ENCODE measurements at regions not wholly inside any gene's neighbourhood (a gene's known extent, or its start where the extent isn't known, plus 50 kb on each side); places are given as distances from the start of the nearest gene placed in this dataset.

GRCh38 chr10:61545170-61545569 is 92.0 kb upstream of the TMEM26 start:
- intact Hi-C loops (cut with micrococcal nuclease): no loop called here
- no peaks in the 10 kb centered on the region for H4K20me1 ChIP-seq (ENCODE audit: low read length)
- no peaks in the 10 kb centered on the region for H3K79me2 ChIP-seq (ENCODE audit: low read length)
- no peaks in the 10 kb centered on the region for H3K4me1 ChIP-seq (ENCODE audit: insufficient read depth, low read length)
- no peaks in the 10 kb centered on the region for H3K9me2 ChIP-seq (replicated peaks; ENCODE audit: low read length)
- H2AFZ ChIP-seq (ENCODE audit: low read length): no peak overlapping the region
- H3K9me3 ChIP-seq (ENCODE audit: low read length): no peaks in the 10 kb centered on the region
- no peaks in the 10 kb centered on the region for H3K27me3 ChIP-seq (ENCODE audit: low read length)
- no peak overlapping the region for H3K4me3 ChIP-seq (ENCODE audit: low read length)
- H3K4me2 ChIP-seq (ENCODE audit: low read length): no peak overlapping the region
- DNase-seq (no peak), ATAC-seq (no peak)
- ChIA-PET POLR2A (ENCODE audit: unreplicated experiment) (no interaction called here), CTCF (interaction anchor here (0.6 kb wide), 1 partner anchor 184 kb away, joined by 3 read pairs; no protein-coding TSS in a partner anchor)
- no peak for TF ChIP-seq EZH2phosphoT487 (IDR thresholded peaks at IDR 0.05; ENCODE audit: borderline replicate concordance, low read length)
- no peak for TF ChIP-seq EZH2 (IDR thresholded peaks at IDR 0.05; ENCODE audit: low read length, unreplicated experiment)
- no peak for TF ChIP-seq CTCF (conservative IDR thresholded peaks at IDR 0.05; ENCODE audit: low read depth, low read length)
- BruUV-seq (replicated peaks): no TSS peak
- H3F3A ChIP-seq (ENCODE audit: low read length, unreplicated experiment): no peaks in the 10 kb centered on the region
- H3K9ac ChIP-seq (ENCODE audit: low read length): no peak overlapping the region
- no peaks in the 10 kb centered on the region for H3K36me3 ChIP-seq (ENCODE audit: low read depth, low read length)
- no peak overlapping the region for H3K27ac ChIP-seq (ENCODE audit: low read length)

- Histone ChIP-seq H4K20me1 (ENCODE audit: low read length) (no peaks in the 10 kb centered on the region), H3K79me2 (ENCODE audit: low read length) (no peaks in the 10 kb centered on the region), H2AFZ (ENCODE audit: low read length) (no peak overlapping the region), H3F3A (ENCODE audit: low read length, unreplicated experiment) (no peaks in the 10 kb centered on the region), H3K4me2 (ENCODE audit: low read length) (no peak overlapping the region), H3K27me3 (ENCODE audit: low read length) (no peaks in the 10 kb centered on the region), H3K36me3 (ENCODE audit: low read depth, low read length) (no peaks in the 10 kb centered on the region), H3K9me2 (replicated peaks; ENCODE audit: low read length) (no peaks in the 10 kb centered on the region), H3K9me3 (ENCODE audit: low read length) (no peaks in the 10 kb centered on the region), H3K9ac (ENCODE audit: low read length) (no peak overlapping the region), H3K4me1 (ENCODE audit: insufficient read depth, low read length) (no peaks in the 10 kb centered on the region), H3K27ac (ENCODE audit: low read length) (no peak overlapping the region), H3K4me3 (ENCODE audit: low read length) (no peak overlapping the region)
- TF ChIP-seq EZH2 (IDR thresholded peaks at IDR 0.05; ENCODE audit: low read length, unreplicated experiment) (no peak), EZH2phosphoT487 (IDR thresholded peaks at IDR 0.05; ENCODE audit: borderline replicate concordance, low read length) (no peak), CTCF (conservative IDR thresholded peaks at IDR 0.05; ENCODE audit: low read depth, low read length) (no peak)
- ChIA-PET POLR2A (ENCODE audit: unreplicated experiment) (no interaction called here), CTCF (no interaction called here)
- DNase-seq (no peak), ATAC-seq (no peak)
- BruUV-seq (replicated peaks): no TSS peak
- intact Hi-C loops (cut with micrococcal nuclease): no loop called here
Measured at GRCh38 chr10:61543831-61544230, 90.7 kb upstream of the TMEM26 start.

GRCh38 chr10:61542596-61542995 is 89.4 kb upstream of the TMEM26 start:
- no peak for ATAC-seq
- H3K9ac ChIP-seq (ENCODE audit: low read length): no peak overlapping the region
- no peak overlapping the region for H3K4me3 ChIP-seq (ENCODE audit: low read length)
- H3K4me2 ChIP-seq (ENCODE audit: low read length): no peak overlapping the region
- no peak overlapping the region for H3K27ac ChIP-seq (ENCODE audit: low read length)
- no peaks in the 10 kb centered on the region for H3K9me3 ChIP-seq (ENCODE audit: low read length)
- no peaks in the 10 kb centered on the region for H3K27me3 ChIP-seq (ENCODE audit: low read length)
- no peaks in the 10 kb centered on the region for H3F3A ChIP-seq (ENCODE audit: low read length, unreplicated experiment)
- no peak for TF ChIP-seq EZH2 (IDR thresholded peaks at IDR 0.05; ENCODE audit: low read length, unreplicated experiment)
- TF ChIP-seq CTCF (conservative IDR thresholded peaks at IDR 0.05; ENCODE audit: low read depth, low read length): no peak
- no peak for TF ChIP-seq EZH2phosphoT487 (IDR thresholded peaks at IDR 0.05; ENCODE audit: borderline replicate concordance, low read length)
- no peaks in the 10 kb centered on the region for H3K36me3 ChIP-seq (ENCODE audit: low read depth, low read length)
- H3K9me2 ChIP-seq (replicated peaks; ENCODE audit: low read length): no peaks in the 10 kb centered on the region
- no peaks in the 10 kb centered on the region for H3K4me1 ChIP-seq (ENCODE audit: insufficient read depth, low read length)
- no TSS peak for BruUV-seq (replicated peaks)
- no peaks in the 10 kb centered on the region for H4K20me1 ChIP-seq (ENCODE audit: low read length)
- CTCF ChIA-PET: no interaction called here
- no peaks in the 10 kb centered on the region for H3K79me2 ChIP-seq (ENCODE audit: low read length)
- DNase-seq: no peak
- POLR2A ChIA-PET (ENCODE audit: unreplicated experiment): no interaction called here
- H2AFZ ChIP-seq (ENCODE audit: low read length): no peak overlapping the region
- intact Hi-C loops (cut with micrococcal nuclease): no loop called here

Measured in PC-3 (cell line).